TTC549 (cell line): ENCODE measurements at regions not wholly inside any gene's neighbourhood (a gene's known extent, or its start where the extent isn't known, plus 50 kb on each side); places are given as distances from the start of the nearest gene placed in this dataset.

ENCODE experiments used
- FAIRE-seq: peaks from 2 replicates; lab custom pipeline; 2012; peaks lifted over from hg19 to GRCh38; lab: Jason Lieb, UNC

- no peak for FAIRE-seq
Observed at GRCh38 chr4:23245203-23245832, 552.6 kb downstream of the GBA3 start.

- no peak for FAIRE-seq
Observed at GRCh38 chr4:23242962-23243361, 550.2 kb downstream of the GBA3 start.

- FAIRE-seq = no peak
Observed at GRCh38 chr4:23241408-23241807, 548.7 kb downstream of the GBA3 start.

- FAIRE-seq = no peak
Observed at GRCh38 chr4:23238848-23239247, 546.1 kb downstream of the GBA3 start.

GRCh38 chr4:23237771-23238170, 545.0 kb downstream of the GBA3 start:
- no peak for FAIRE-seq

- FAIRE-seq = no peak
Observed at GRCh38 chr4:23235628-23236390, 543.1 kb downstream of the GBA3 start.

GRCh38 chr4:23234716-23235115, 542.0 kb downstream of the GBA3 start:
- no peak for FAIRE-seq

GRCh38 chr4:23234018-23234417, 541.3 kb downstream of the GBA3 start:
- no peak for FAIRE-seq

- FAIRE-seq = no peak
Observed at GRCh38 chr4:23233596-23233995, 540.9 kb downstream of the GBA3 start.

- FAIRE-seq = no peak
Observed at GRCh38 chr4:23232987-23233386, 540.2 kb downstream of the GBA3 start.

- no peak for FAIRE-seq
Observed at GRCh38 chr4:23225564-23225963, 532.8 kb downstream of the GBA3 start.

GRCh38 chr4:23224684-23225420, 532.1 kb downstream of the GBA3 start:
- FAIRE-seq = no peak

- no peak for FAIRE-seq
Observed at GRCh38 chr4:23220911-23221310, 528.2 kb downstream of the GBA3 start.

- FAIRE-seq = no peak
Observed at GRCh38 chr4:23219779-23220408, 527.2 kb downstream of the GBA3 start.

- no peak for FAIRE-seq
Observed at GRCh38 chr4:23213198-23213597, 520.5 kb downstream of the GBA3 start.

- FAIRE-seq = no peak
Observed at GRCh38 chr4:23212558-23212957, 519.8 kb downstream of the GBA3 start.

GRCh38 chr4:23207059-23207458, 514.3 kb downstream of the GBA3 start:
- no peak for FAIRE-seq

- no peak for FAIRE-seq
Observed at GRCh38 chr4:23202712-23203247, 510.0 kb downstream of the GBA3 start.

GRCh38 chr4:23194751-23195150, 502.0 kb downstream of the GBA3 start:
- FAIRE-seq = no peak

- no peak for FAIRE-seq
Observed at GRCh38 chr4:23174179-23174578, 481.4 kb downstream of the GBA3 start.

- FAIRE-seq = no peak
Observed at GRCh38 chr4:23171976-23172375, 479.2 kb downstream of the GBA3 start.

- no peak for FAIRE-seq
Observed at GRCh38 chr4:23169608-23170311, 477.0 kb downstream of the GBA3 start.
